Nephron (organoid): ENCODE measurements at regions not wholly inside any gene's neighbourhood (a gene's known extent, or its start where the extent isn't known, plus 50 kb on each side); places are given as distances from the start of the nearest gene placed in this dataset.

Experiments
- H3K27ac Mint-ChIP-seq, 3 experiments: 2 replicates each; pipeline ENCODE4 v1.8.0; 2020; ENCODE audit warnings: mixed read lengths in 3 of 3, mild to moderate bottlenecking in 2 of 3, moderate library complexity in 1 of 3
- H3K27me3 Mint-ChIP-seq: 2 replicates; pipeline ENCODE4 v1.8.0; 2021; ENCODE audit warnings: low read depth, mild to moderate bottlenecking, moderate library complexity, mixed read lengths
- H3K36me3 Mint-ChIP-seq: 2 replicates; pipeline ENCODE4 v1.8.0; 2020; ENCODE audit warnings: low read depth, mixed read lengths
- H3K4me1 Mint-ChIP-seq: 2 replicates; pipeline ENCODE4 v1.8.0; 2020; ENCODE audit warnings: mixed read lengths
- H3K4me3 Mint-ChIP-seq, 3 experiments: 2 replicates each; pipeline ENCODE4 v1.8.0; 2020; ENCODE audit warnings: mild to moderate bottlenecking in 3 of 3, mixed read lengths in 3 of 3, moderate library complexity in 2 of 3
- H3K9me3 Mint-ChIP-seq: 2 replicates; pipeline ENCODE4 v1.8.0; 2020; ENCODE audit warnings: mixed read lengths
- TF ChIP-seq, protein P1 (sequence below), 3 experiments: fragments of 200-600 bp; sonication (generic); IDR thresholded peaks; one replicate each; pipeline ENCODE4 v1.5.0; 2021; ENCODE audit warnings: antibody characterized with exemption in 3 of 3; ENCODE audit not compliant: unreplicated experiment in 3 of 3

- no peaks in the 10 kb centered on the region for H3K9me3 Mint-ChIP-seq
- TF ChIP-seq, protein P1, sequence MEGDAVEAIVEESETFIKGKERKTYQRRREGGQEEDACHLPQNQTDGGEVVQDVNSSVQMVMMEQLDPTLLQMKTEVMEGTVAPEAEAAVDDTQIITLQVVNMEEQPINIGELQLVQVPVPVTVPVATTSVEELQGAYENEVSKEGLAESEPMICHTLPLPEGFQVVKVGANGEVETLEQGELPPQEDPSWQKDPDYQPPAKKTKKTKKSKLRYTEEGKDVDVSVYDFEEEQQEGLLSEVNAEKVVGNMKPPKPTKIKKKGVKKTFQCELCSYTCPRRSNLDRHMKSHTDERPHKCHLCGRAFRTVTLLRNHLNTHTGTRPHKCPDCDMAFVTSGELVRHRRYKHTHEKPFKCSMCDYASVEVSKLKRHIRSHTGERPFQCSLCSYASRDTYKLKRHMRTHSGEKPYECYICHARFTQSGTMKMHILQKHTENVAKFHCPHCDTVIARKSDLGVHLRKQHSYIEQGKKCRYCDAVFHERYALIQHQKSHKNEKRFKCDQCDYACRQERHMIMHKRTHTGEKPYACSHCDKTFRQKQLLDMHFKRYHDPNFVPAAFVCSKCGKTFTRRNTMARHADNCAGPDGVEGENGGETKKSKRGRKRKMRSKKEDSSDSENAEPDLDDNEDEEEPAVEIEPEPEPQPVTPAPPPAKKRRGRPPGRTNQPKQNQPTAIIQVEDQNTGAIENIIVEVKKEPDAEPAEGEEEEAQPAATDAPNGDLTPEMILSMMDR (IDR thresholded peaks at IDR 0.05; ENCODE audit: unreplicated experiment in 3 of 3), result no peak
- H3K27me3 Mint-ChIP-seq, result peaks cover 21% of the 10 kb centered on the region
- H3K27ac Mint-ChIP-seq, result no peak overlapping the region
- H3K36me3 Mint-ChIP-seq, result no peaks in the 10 kb centered on the region
- peaks cover 2% of the 10 kb centered on the region for H3K4me1 Mint-ChIP-seq
- no peak overlapping the region for H3K4me3 Mint-ChIP-seq
Observed at GRCh38 chr16:51988977-51989376, 558.0 kb downstream of the TOX3 start.

DNA sequence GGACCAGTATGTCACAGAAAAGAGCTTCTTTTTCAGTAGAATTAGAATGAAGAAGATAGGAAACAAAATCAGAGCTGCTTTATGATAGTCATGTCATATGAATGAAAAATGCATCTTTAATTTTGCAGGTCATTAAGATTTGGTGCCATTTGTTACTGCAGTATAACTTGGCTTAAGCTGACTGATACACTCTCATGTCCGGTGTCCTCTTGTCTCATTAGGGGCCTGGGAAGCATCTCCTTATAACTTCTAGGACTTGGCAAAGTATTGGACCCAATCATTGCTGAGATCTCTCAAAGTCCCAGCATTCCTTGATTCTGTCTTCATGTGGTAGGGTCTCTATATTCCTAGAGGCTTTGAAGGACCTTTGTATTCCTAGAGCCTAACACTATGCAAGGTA is 559.4 kb downstream of the TOX3 start:
- Mint-ChIP-seq H3K4me3 (no peak overlapping the region), H3K27ac (no peak overlapping the region), H3K36me3 (no peaks in the 10 kb centered on the region), H3K4me1 (no peaks in the 10 kb centered on the region), H3K9me3 (no peaks in the 10 kb centered on the region), H3K27me3 (peaks cover 21% of the 10 kb centered on the region)
- TF ChIP-seq, protein P1 (IDR thresholded peaks at IDR 0.05; ENCODE audit: unreplicated experiment in 3 of 3), result no peak

- Mint-ChIP-seq H3K9me3 (no peaks in the 10 kb centered on the region), H3K36me3 (no peaks in the 10 kb centered on the region), H3K27me3 (peaks cover 21% of the 10 kb centered on the region), H3K4me1 (no peaks in the 10 kb centered on the region), H3K27ac (no peak overlapping the region), H3K4me3 (no peak overlapping the region)
- TF ChIP-seq, protein P1 (IDR thresholded peaks at IDR 0.05; ENCODE audit: unreplicated experiment in 3 of 3), result no peak
Observed at GRCh38 chr16:51986717-51987116, 560.2 kb downstream of the TOX3 start.

DNA sequence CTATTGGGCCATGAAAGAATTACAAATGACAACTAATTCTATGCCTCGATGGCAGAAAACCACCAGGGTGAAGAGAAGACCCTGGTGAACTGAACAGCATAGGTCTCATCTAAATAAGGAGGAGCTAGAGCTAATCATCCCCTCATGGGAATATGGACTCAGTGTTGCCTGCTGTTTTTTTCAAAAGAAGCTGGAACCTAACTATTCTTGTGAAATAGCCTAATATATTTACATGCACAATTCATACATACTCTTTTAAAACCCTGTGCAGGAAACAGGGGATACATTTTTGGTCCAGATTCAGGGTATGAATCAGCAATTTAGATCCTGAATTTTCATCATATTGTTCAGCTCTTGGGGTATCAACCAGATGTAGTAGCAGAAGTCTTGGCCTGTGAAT is 560.6 kb downstream of the TOX3 start:
- H3K27me3 Mint-ChIP-seq, result peaks cover 21% of the 10 kb centered on the region
- no peaks in the 10 kb centered on the region for H3K9me3 Mint-ChIP-seq
- H3K36me3 Mint-ChIP-seq, result no peaks in the 10 kb centered on the region
- no peaks in the 10 kb centered on the region for H3K4me1 Mint-ChIP-seq
- no peak overlapping the region for H3K4me3 Mint-ChIP-seq
- H3K27ac Mint-ChIP-seq, result no peak overlapping the region
- TF ChIP-seq, protein P1 (IDR thresholded peaks at IDR 0.05; ENCODE audit: unreplicated experiment in 3 of 3), result no peak

- Mint-ChIP-seq H3K4me3 (no peak overlapping the region), H3K4me1 (no peaks in the 10 kb centered on the region), H3K36me3 (no peaks in the 10 kb centered on the region), H3K27me3 (peaks cover 25% of the 10 kb centered on the region), H3K9me3 (no peaks in the 10 kb centered on the region), H3K27ac (no peak overlapping the region)
- TF ChIP-seq, protein P1 (IDR thresholded peaks at IDR 0.05; ENCODE audit: unreplicated experiment in 3 of 3), result no peak
Observed at GRCh38 chr16:51985126-51985525, 561.8 kb downstream of the TOX3 start.

DNA sequence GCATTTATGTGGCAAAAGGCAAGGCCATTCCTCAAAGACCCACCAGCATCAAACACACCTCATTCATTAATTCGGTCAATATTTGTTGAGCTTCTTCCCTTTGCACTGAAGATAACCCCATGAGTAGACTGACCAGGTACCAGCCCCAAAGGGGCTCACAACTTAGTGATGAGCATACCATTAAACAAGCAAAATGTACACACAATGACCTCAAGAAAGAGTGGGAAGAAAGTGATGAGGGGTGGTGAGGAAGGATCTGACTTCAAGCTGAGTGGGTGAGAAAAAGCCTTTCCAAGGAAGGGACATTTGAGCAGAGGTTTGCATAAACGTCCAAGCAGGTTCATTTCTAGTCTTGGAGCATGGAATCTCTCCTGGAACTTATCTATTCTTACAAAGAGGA is 562.5 kb downstream of the TOX3 start:
- TF ChIP-seq, protein P1 (IDR thresholded peaks at IDR 0.05; ENCODE audit: unreplicated experiment in 3 of 3), result no peak
- no peaks in the 10 kb centered on the region for H3K9me3 Mint-ChIP-seq
- H3K27me3 Mint-ChIP-seq, result peaks cover 30% of the 10 kb centered on the region
- H3K27ac Mint-ChIP-seq, result no peak overlapping the region
- no peak overlapping the region for H3K4me3 Mint-ChIP-seq
- H3K36me3 Mint-ChIP-seq, result no peaks in the 10 kb centered on the region
- no peaks in the 10 kb centered on the region for H3K4me1 Mint-ChIP-seq
